Uterus (tissue), 3 donors: ENCODE measurements at regions not wholly inside any gene's neighbourhood (a gene's known extent, or its start where the extent isn't known, plus 50 kb on each side); places are given as distances from the start of the nearest gene placed in this dataset.

Source experiments
- DNase-seq, 2 donors: peaks; one replicate each; pipeline ENCODE4 v3.0.0-alpha.2; 2019 to 2020
- H3K27ac ChIP-seq, 2 donors: fragments of 200-600 bp; sonication (generic); 1 replicate in 1 of 2; 2 replicates in 1 of 2; pipeline ENCODE4 v1.5.1; 2016 to 2018
- H3K27me3 ChIP-seq, 2 donors: fragments of 200-600 bp; sonication (generic); one replicate each; pipeline ENCODE4 v1.5.1; 2018 to 2019; ENCODE audit warnings: control low read depth in 1 of 2
- H3K36me3 ChIP-seq, 2 donors: fragments of 200-600 bp; sonication (generic); one replicate each; pipeline ENCODE4 v1.5.1; 2019; ENCODE audit warnings: control low read depth in 1 of 2
- H3K4me1 ChIP-seq, 2 donors: fragments of 200-600 bp; sonication (generic); one replicate each; pipeline ENCODE4 v1.5.1; 2018 to 2019; ENCODE audit warnings: control low read depth in 1 of 2
- H3K4me3 ChIP-seq, 2 donors: fragments of 200-600 bp; sonication (generic); 1 replicate in 1 of 2; 2 replicates in 1 of 2; pipeline ENCODE4 v1.5.1; 2018 to 2019; ENCODE audit warnings: mild to moderate bottlenecking in 1 of 2
- H3K9me3 ChIP-seq, 2 donors: fragments of 200-600 bp; sonication (generic); one replicate each; pipeline ENCODE4 v1.5.1; 2019; ENCODE audit warnings: control low read depth in 1 of 2
- CTCF ChIP-seq, 4 experiments: fragments of 200-600 bp in 2 of 4; fragments of 450-650 bp in 2 of 4; sonication (generic) in 2 of 4; IDR thresholded peaks; one replicate each; pipeline ENCODE4 v1.5.1; 2016 to 2019; ENCODE audit warnings: antibody characterized with exemption in 4 of 4, mild to moderate bottlenecking in 2 of 4, moderate library complexity in 1 of 4
- POLR2A ChIP-seq, 2 donors: fragments of 450-650 bp; IDR thresholded peaks; one replicate each; pipeline ENCODE4 v1.6.1; 2016; ENCODE audit warnings: antibody characterized with exemption in 2 of 2, mild to moderate bottlenecking in 1 of 2, moderate library complexity in 1 of 2
- intact Hi-C: fragments of 100-400 bp; cut with DNase I; formaldehyde crosslinking; loops from one replicate; pipeline ENCODE4 v1.15.1; 2023; ENCODE audit warnings: low total_unique reads
- donor health status: DM: yes; HTN: yes; CAD: no.

GRCh38 chr15:91782221-91782620 is 71.3 kb upstream of the SLCO3A1 start:
- H3K27ac ChIP-seq, result no peak overlapping the region
- TF ChIP-seq CTCF (IDR thresholded peaks at IDR 0.05) (no peak), POLR2A (IDR thresholded peaks at IDR 0.05) (no peak)
- no peaks in the 10 kb centered on the region for H3K36me3 ChIP-seq
- intact Hi-C loops, result no loop called here
- DNase-seq, result no peak
- no peak overlapping the region for H3K4me3 ChIP-seq
- no peaks in the 10 kb centered on the region for H3K4me1 ChIP-seq
- H3K9me3 ChIP-seq, result no peaks in the 10 kb centered on the region
- H3K27me3 ChIP-seq, result no peaks in the 10 kb centered on the region

DNA sequence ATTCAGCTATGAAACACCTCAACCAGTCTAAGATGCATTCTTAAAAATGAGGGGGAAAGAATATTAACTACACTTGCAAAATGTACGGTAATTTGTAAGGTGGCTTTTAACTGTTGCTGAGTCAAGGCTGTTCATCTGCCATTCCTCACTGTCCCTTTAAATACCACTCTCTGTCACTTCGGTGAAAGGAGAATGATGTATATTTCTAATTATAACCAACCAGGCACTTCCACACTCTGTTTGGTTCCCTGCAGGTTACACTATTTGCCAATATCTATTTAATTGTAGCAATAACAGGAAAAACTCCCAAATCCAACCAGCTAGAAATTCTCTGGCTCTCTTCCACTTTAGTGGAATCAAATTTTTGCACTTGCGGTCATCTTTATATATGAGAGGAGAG is 70.5 kb upstream of the SLCO3A1 start:
- Histone ChIP-seq H3K27ac (no peak overlapping the region), H3K36me3 (no peaks in the 10 kb centered on the region), H3K27me3 (no peaks in the 10 kb centered on the region), H3K9me3 (no peaks in the 10 kb centered on the region), H3K4me3 (no peak overlapping the region), H3K4me1 (no peaks in the 10 kb centered on the region)
- intact Hi-C loops, result no loop called here
- DNase-seq, result no peak
- TF ChIP-seq POLR2A (IDR thresholded peaks at IDR 0.05) (no peak), CTCF (IDR thresholded peaks at IDR 0.05) (no peak)

DNA sequence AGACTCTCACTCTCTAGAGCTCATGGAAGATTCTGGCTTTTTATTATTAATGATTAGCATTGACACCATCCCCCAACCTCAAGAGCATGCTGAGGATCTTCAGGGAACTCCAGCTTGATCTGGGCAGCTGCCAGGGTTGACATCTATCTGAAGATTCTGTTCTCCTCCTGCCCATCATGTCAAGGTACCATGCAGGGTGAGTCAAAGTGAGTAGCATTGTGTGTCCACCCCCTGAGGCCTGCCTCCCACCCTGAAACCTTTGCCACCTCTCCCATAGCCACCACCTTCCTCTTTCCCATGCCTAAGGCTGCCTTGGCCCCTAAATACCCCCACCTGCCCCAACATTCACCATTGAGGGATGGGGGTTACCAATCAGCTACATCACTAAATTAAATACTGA is 70.1 kb upstream of the SLCO3A1 start:
- Histone ChIP-seq H3K9me3 (no peaks in the 10 kb centered on the region), H3K4me3 (no peak overlapping the region), H3K36me3 (no peaks in the 10 kb centered on the region), H3K27me3 (no peaks in the 10 kb centered on the region), H3K4me1 (no peaks in the 10 kb centered on the region), H3K27ac (no peak overlapping the region)
- TF ChIP-seq POLR2A (IDR thresholded peaks at IDR 0.05), result no peak
- no peak for TF ChIP-seq CTCF (IDR thresholded peaks at IDR 0.05)
- intact Hi-C loops, result no loop called here
- DNase-seq, result no peak

GRCh38 chr15:91784973-91785709 is 68.4 kb upstream of the SLCO3A1 start:
- DNase-seq, result no peak
- no peaks in the 10 kb centered on the region for H3K4me1 ChIP-seq
- no peaks in the 10 kb centered on the region for H3K27me3 ChIP-seq
- TF ChIP-seq POLR2A (IDR thresholded peaks at IDR 0.05) (no peak), CTCF (IDR thresholded peaks at IDR 0.05) (no peak)
- no peak overlapping the region for H3K27ac ChIP-seq
- intact Hi-C loops, result no loop called here
- no peaks in the 10 kb centered on the region for H3K9me3 ChIP-seq
- no peaks in the 10 kb centered on the region for H3K36me3 ChIP-seq
- H3K4me3 ChIP-seq, result no peak overlapping the region

DNA sequence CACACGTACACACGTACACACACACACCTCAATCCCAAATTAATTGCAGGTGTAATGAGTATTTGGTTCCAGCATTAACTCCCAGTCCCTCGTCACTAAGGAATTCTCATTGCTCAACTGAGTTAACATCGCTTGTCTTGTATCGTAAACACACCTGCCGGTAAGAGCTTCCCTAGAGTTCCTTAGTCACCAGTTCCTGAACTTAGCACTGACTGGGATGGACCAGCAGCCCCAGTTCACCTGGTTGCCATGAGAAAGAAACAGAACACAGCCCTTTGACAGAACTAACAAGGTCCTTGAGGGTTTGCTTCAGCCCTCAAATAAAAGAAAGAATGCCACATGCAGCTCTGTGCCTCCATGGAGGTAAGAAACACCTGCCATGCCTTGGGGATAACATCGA is 66.3 kb upstream of the SLCO3A1 start:
- no peaks in the 10 kb centered on the region for H3K9me3 ChIP-seq
- no peaks in the 10 kb centered on the region for H3K27me3 ChIP-seq
- no peak overlapping the region for H3K27ac ChIP-seq
- DNase-seq, result no peak
- H3K4me1 ChIP-seq, result no peaks in the 10 kb centered on the region
- intact Hi-C loops, result no loop called here
- H3K36me3 ChIP-seq, result no peaks in the 10 kb centered on the region
- no peak overlapping the region for H3K4me3 ChIP-seq
- no peak for TF ChIP-seq POLR2A (IDR thresholded peaks at IDR 0.05)
- TF ChIP-seq CTCF (IDR thresholded peaks at IDR 0.05), result no peak
